ENCODE measurements at regions not wholly inside any gene's neighbourhood (a gene's known extent, or its start where the extent isn't known, plus 50 kb on each side); places are given as distances from the start of the nearest gene placed in this dataset.

DNA sequence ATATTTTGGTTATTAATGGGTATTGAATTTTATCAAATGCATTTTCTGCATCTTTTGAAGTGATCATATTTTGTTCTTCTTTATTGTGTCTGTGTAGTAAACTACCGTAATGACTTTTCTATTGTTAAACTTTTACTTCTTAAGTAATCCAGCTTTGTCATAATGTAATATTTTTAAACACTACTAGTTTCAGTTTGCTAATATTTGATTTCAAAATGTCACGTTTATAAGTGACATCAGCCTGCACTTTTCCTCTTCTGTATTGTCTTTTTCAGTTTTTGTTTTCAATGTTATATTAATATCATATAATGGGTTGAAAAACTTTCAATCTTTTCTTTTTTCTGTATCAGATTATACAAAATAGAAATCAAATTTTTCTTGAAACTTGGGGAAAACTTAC lies 71.6 kb upstream of the ANKRD1 start:
- TF ChIP-seq CTCF (IDR thresholded peaks at IDR 0.05) (no peak), POLR2A (IDR thresholded peaks at IDR 0.05) (no peak)

All from vagina (tissue), 2 donors.